ENCODE measurements at regions not wholly inside any gene's neighbourhood (a gene's known extent, or its start where the extent isn't known, plus 50 kb on each side); places are given as distances from the start of the nearest gene placed in this dataset.

GRCh38 chr5:173794901-173795416 lies 93.2 kb upstream of the CPEB4 start:
- Histone ChIP-seq H3K36me3 (ENCODE audit: control insufficient read depth in 2 of 2, insufficient read depth in 1 of 2, low read length in 2 of 2) (no peaks in the 10 kb centered on the region), H3K27ac (ENCODE audit: extremely low read depth, low read depth, low read length) (no peak overlapping the region), H3K4me3 (ENCODE audit: low read depth, low read length) (no peak overlapping the region), H3K9me3 (ENCODE audit: control insufficient read depth, insufficient read depth, low read depth, low read length) (no peaks in the 10 kb centered on the region), H3K4me1 (ENCODE audit: control insufficient read depth, insufficient read depth, low read length) (no peaks in the 10 kb centered on the region)
- CTCF ChIA-PET, result no interaction called here
- TF ChIP-seq ZNF362 (tag by site-specific recombination; IDR thresholded peaks at IDR 0.05), result no peak
- TF ChIP-seq REST (tag by site-specific recombination; IDR thresholded peaks at IDR 0.05), result no peak
- TF ChIP-seq ZBTB26 (tag by site-specific recombination; optimal IDR thresholded peaks at IDR 0.05), result no peak
- no peak for TF ChIP-seq ZBTB11 (tag by site-specific recombination; conservative IDR thresholded peaks at IDR 0.05; ENCODE audit: low read depth)
- TF ChIP-seq ZFP69B (tag by site-specific recombination; IDR thresholded peaks at IDR 0.05), result no peak
- no peak for TF ChIP-seq TSHZ1 (tag by site-specific recombination; IDR thresholded peaks at IDR 0.05; ENCODE audit: borderline replicate concordance)
- no peak for TF ChIP-seq ZSCAN16 (tag by site-specific recombination; IDR thresholded peaks at IDR 0.05)
- no peak for TF ChIP-seq MEIS1 (CRISPR knock-in tag; IDR thresholded peaks at IDR 0.05; ENCODE audit: borderline replicate concordance)
- no peak for TF ChIP-seq ZNF211 (tag by site-specific recombination; IDR thresholded peaks at IDR 0.05; ENCODE audit: low read depth)
- TF ChIP-seq ZNF138 (tag by site-specific recombination; IDR thresholded peaks at IDR 0.05; ENCODE audit: borderline replicate concordance), result no peak
- TF ChIP-seq PRDM1 (tag by site-specific recombination; IDR thresholded peaks at IDR 0.05), result no peak
- TF ChIP-seq ZNF433 (tag by site-specific recombination; IDR thresholded peaks at IDR 0.05; ENCODE audit: low read depth), result no peak
- TF ChIP-seq PRDM10 (tag by site-specific recombination; IDR thresholded peaks at IDR 0.05), result no peak
- TF ChIP-seq ZNF747 (tag by site-specific recombination; IDR thresholded peaks at IDR 0.05), result no peak
- no peak for TF ChIP-seq ZNF600 (tag by site-specific recombination; IDR thresholded peaks at IDR 0.05)
- no peak for TF ChIP-seq RBAK (tag by site-specific recombination; IDR thresholded peaks at IDR 0.05)
- no peak for TF ChIP-seq ZNF366 (tag by site-specific recombination; conservative IDR thresholded peaks at IDR 0.05)
- no peak for TF ChIP-seq ZNF2 (tag by site-specific recombination; IDR thresholded peaks at IDR 0.05)
- TF ChIP-seq ZNF585B (tag by site-specific recombination; IDR thresholded peaks at IDR 0.05), result no peak
- TF ChIP-seq ZNF324 (tag by site-specific recombination; IDR thresholded peaks at IDR 0.05), result no peak
- POLR2A ChIA-PET, result no interaction called here

Data from HEK293 (cell line).